H9 (cell line): ENCODE measurements at regions not wholly inside any gene's neighbourhood (a gene's known extent, or its start where the extent isn't known, plus 50 kb on each side); places are given as distances from the start of the nearest gene placed in this dataset.

Experiments used
- DNase-seq: peaks from one replicate; pipeline ENCODE4 v3.0.0-alpha.2; 2017
- H2AFZ ChIP-seq: one replicate; pipeline ENCODE4 v1.6.1; 2013; ENCODE audit warnings: mild to moderate bottlenecking, low read length, control low read depth, moderate library complexity
- H2AK5ac ChIP-seq: 2 replicates; pipeline ENCODE4 v1.6.1; 2013; ENCODE audit warnings: low read length, control low read depth, mixed read lengths; ENCODE audit not compliant: insufficient read length
- H2BK120ac ChIP-seq: one replicate; pipeline ENCODE4 v1.6.1; 2013; ENCODE audit warnings: low read depth, mild to moderate bottlenecking, low read length, control low read depth, inconsistent platforms; ENCODE audit not compliant: poor library complexity, severe bottlenecking
- H2BK12ac ChIP-seq: 2 replicates; pipeline ENCODE4 v1.6.1; 2013; ENCODE audit warnings: low read length, control low read depth, mixed read lengths, low read depth; ENCODE audit not compliant: insufficient read length
- H2BK15ac ChIP-seq: 2 replicates; pipeline ENCODE4 v1.6.1; 2013; ENCODE audit warnings: low read depth, low read length, control low read depth
- H2BK20ac ChIP-seq: one replicate; pipeline ENCODE4 v1.6.1; 2013; ENCODE audit warnings: low read depth, mild to moderate bottlenecking, low read length, control low read depth, inconsistent platforms; ENCODE audit not compliant: poor library complexity, severe bottlenecking
- H2BK5ac ChIP-seq: 2 replicates; pipeline ENCODE4 v1.6.1; 2013; ENCODE audit warnings: low read length, control low read depth, mixed read lengths; ENCODE audit not compliant: insufficient read length
- H3K14ac ChIP-seq: 2 replicates; pipeline ENCODE4 v1.6.1; 2013; ENCODE audit warnings: low read length, control low read depth; ENCODE audit not compliant: insufficient read depth
- H3K18ac ChIP-seq: 2 replicates; pipeline ENCODE4 v1.6.1; 2013; ENCODE audit warnings: low read depth, mild to moderate bottlenecking, mixed read lengths, low read length, control low read depth; ENCODE audit not compliant: insufficient read length
- H3K23ac ChIP-seq: 2 replicates; pipeline ENCODE4 v1.6.1; 2013; ENCODE audit warnings: low read length, control low read depth, mixed read lengths, low read depth; ENCODE audit not compliant: insufficient read length
- H3K23me2 ChIP-seq: 2 replicates; pipeline ENCODE4 v1.6.1; 2013; ENCODE audit warnings: low read depth, mild to moderate bottlenecking, mixed read lengths, low read length, control low read depth; ENCODE audit not compliant: insufficient read length, poor library complexity, severe bottlenecking
- H3K27ac ChIP-seq: 2 replicates; pipeline ENCODE4 v1.5.1; 2013; ENCODE audit warnings: low read length, control low read depth, mixed read lengths, low read depth; ENCODE audit not compliant: insufficient read length
- H3K27me3 ChIP-seq: 2 replicates; pipeline ENCODE4 v1.6.1; 2013; ENCODE audit warnings: low read length, control low read depth, inconsistent platforms; ENCODE audit not compliant: insufficient read depth
- H3K4ac ChIP-seq: 2 replicates; pipeline ENCODE4 v1.6.1; 2013; ENCODE audit warnings: low read depth, mild to moderate bottlenecking, control low read depth, inconsistent platforms, low read length, moderate library complexity
- H3K4me1 ChIP-seq: 2 replicates; pipeline ENCODE4 v1.6.1; 2013; ENCODE audit warnings: low read length, control low read depth, inconsistent platforms; ENCODE audit not compliant: insufficient read depth
- H3K4me2 ChIP-seq: 2 replicates; pipeline ENCODE4 v1.6.1; 2013; ENCODE audit warnings: low read length, control low read depth, mixed read lengths; ENCODE audit not compliant: insufficient read length, insufficient read depth
- H3K56ac ChIP-seq: 2 replicates; pipeline ENCODE4 v1.6.1; 2013; ENCODE audit warnings: low read depth, mild to moderate bottlenecking, mixed read lengths, low read length, control low read depth; ENCODE audit not compliant: insufficient read length
- H3K79me1 ChIP-seq: 2 replicates; pipeline ENCODE4 v1.6.1; 2013; ENCODE audit warnings: low read depth, mild to moderate bottlenecking, moderate library complexity, low read length, control low read depth, inconsistent platforms; ENCODE audit not compliant: insufficient read depth, poor library complexity, severe bottlenecking
- H3K79me2 ChIP-seq: 2 replicates; pipeline ENCODE4 v1.6.1; 2013; ENCODE audit warnings: low read length, control low read depth, inconsistent platforms; ENCODE audit not compliant: insufficient read depth
- H3K9ac ChIP-seq: 2 replicates; pipeline ENCODE4 v1.6.1; 2013; ENCODE audit warnings: low read length, control low read depth, mixed read lengths; ENCODE audit not compliant: insufficient read length; ENCODE audit errors: extremely low read depth
- H3K9me3 ChIP-seq: one replicate; pipeline ENCODE4 v1.6.1; 2013; ENCODE audit warnings: low read depth, low read length, inconsistent platforms; ENCODE audit not compliant: control insufficient read depth
- H3T11ph ChIP-seq: one replicate; pipeline ENCODE4 v1.6.1; 2013; ENCODE audit warnings: mild to moderate bottlenecking, low read length, control low read depth, inconsistent platforms
- H4K20me1 ChIP-seq: one replicate; pipeline ENCODE4 v1.6.1; 2013; ENCODE audit not compliant: control insufficient read depth, insufficient read length, insufficient read depth
- H4K5ac ChIP-seq: 2 replicates; pipeline ENCODE4 v1.6.1; 2013; ENCODE audit warnings: low read depth, mild to moderate bottlenecking, mixed read lengths, low read length, control low read depth; ENCODE audit not compliant: insufficient read length
- H4K8ac ChIP-seq: replicated peaks from 2 replicates; pipeline ENCODE4 v1.6.1; 2013; ENCODE audit warnings: low read length, control low read depth, mixed read lengths, low read depth; ENCODE audit not compliant: insufficient read length
- H4K91ac ChIP-seq: 2 replicates; pipeline ENCODE4 v1.6.1; 2013; ENCODE audit warnings: low read depth, mild to moderate bottlenecking, moderate library complexity, mixed read lengths, low read length, control low read depth; ENCODE audit not compliant: insufficient read length
- H3K27ac Mint-ChIP-seq, 3 experiments: 2 replicates in 2 of 3; 3 replicates in 1 of 3; pipeline ENCODE4 v1.8.0; 2020 to 2021; ENCODE audit warnings: mixed read lengths in 3 of 3, mild to moderate bottlenecking in 1 of 3, moderate library complexity in 1 of 3
- H3K27me3 Mint-ChIP-seq: 2 replicates; pipeline ENCODE4 v1.8.0; 2021; ENCODE audit warnings: low read depth, mild to moderate bottlenecking, moderate library complexity, mixed read lengths
- H3K36me3 Mint-ChIP-seq, 3 experiments: 2 replicates in 2 of 3; 3 replicates in 1 of 3; pipeline ENCODE4 v1.8.0; 2020 to 2021; ENCODE audit warnings: low read depth in 3 of 3, mixed read lengths in 3 of 3; ENCODE audit not compliant: insufficient read depth in 1 of 3
- H3K4me1 Mint-ChIP-seq, 2 experiments: 2 replicates each; pipeline ENCODE4 v1.8.0; 2020; ENCODE audit warnings: mixed read lengths in 2 of 2
- H3K4me3 Mint-ChIP-seq, 2 experiments: 2 replicates in 1 of 2; 3 replicates in 1 of 2; pipeline ENCODE4 v1.8.0; 2020 to 2021; ENCODE audit warnings: mild to moderate bottlenecking in 2 of 2, mixed read lengths in 2 of 2, moderate library complexity in 1 of 2
- H3K9me3 Mint-ChIP-seq, 2 experiments: 2 replicates in 1 of 2; 3 replicates in 1 of 2; pipeline ENCODE4 v1.8.0; 2020; ENCODE audit warnings: mild to moderate bottlenecking in 2 of 2, mixed read lengths in 2 of 2, moderate library complexity in 1 of 2
- CTCF ChIP-seq: fragments of 200-600 bp; sonication (generic); conservative IDR thresholded peaks from 3 replicates; pipeline ENCODE4 v1.8.0; 2021; ENCODE audit warnings: antibody characterized with exemption, mild to moderate bottlenecking
- WGBS: extraction: QIAGEN DNeasy Blood & Tissue Kit; methylation state at CpG from one replicate; pipeline ENCODE4 v1.1.7; 2013; ENCODE audit warnings: missing lambda C conversion rate, low lambda C conversion rate, mixed read lengths; ENCODE audit not compliant: insufficient read length; ENCODE audit errors: extremely low coverage; 5-methylcytosine and 5-hydroxymethylcytosine counted together

DNA sequence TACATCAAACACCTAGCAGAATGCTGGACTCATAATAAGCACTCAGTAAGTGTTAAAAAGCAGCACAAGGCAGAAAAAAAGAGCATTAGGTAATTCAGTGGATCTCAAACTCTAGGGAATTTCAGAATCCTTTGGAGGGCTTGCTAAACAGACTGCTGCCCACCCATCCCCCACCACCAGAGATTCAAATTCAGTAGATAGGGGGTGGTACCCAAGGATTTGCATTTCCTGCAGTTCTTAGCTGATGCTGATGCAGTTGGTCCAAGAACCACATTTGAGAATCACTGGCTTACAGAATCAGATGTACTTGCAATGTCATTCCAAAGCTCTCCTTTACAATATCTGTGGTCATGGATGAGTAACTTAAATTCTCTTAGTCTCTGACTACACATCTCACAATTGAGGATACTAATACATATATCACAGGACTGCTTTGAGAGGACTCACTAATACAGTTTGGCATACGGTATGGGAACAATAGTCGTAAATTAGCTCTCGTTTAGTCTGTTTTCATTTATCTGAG lies 664.5 kb downstream of the KCNA4 start:
- H3K23ac ChIP-seq, result no peak overlapping the region
- H2AFZ ChIP-seq, result no peak overlapping the region
- H4K8ac ChIP-seq, result no peak overlapping the region
- no peak overlapping the region for H3K27ac ChIP-seq
- no peak overlapping the region for H3T11ph ChIP-seq
- WGBS, result no CpG with 5 or more reads among the region's 3 CpGs
- no peak overlapping the region for H3K18ac ChIP-seq
- no peak overlapping the region for H2BK20ac ChIP-seq
- TF ChIP-seq CTCF, result no peak
- H3K14ac ChIP-seq, result no peak overlapping the region
- H3K56ac ChIP-seq, result no peak overlapping the region
- H3K4me3 Mint-ChIP-seq, result no peak overlapping the region
- H3K79me2 ChIP-seq, result no peaks in the 10 kb centered on the region
- H3K27me3 Mint-ChIP-seq, result peaks cover 4% of the 10 kb centered on the region; the same call in 1 of the 2 replicates
- H3K23me2 ChIP-seq, result no peaks in the 10 kb centered on the region
- no peaks in the 10 kb centered on the region for H4K20me1 ChIP-seq
- H3K4me1 Mint-ChIP-seq, result peaks cover 8 to 9% of the 10 kb centered on the region in 2 experiments
- no peak overlapping the region for H4K91ac ChIP-seq
- no peak overlapping the region for H2AK5ac ChIP-seq
- H2BK12ac ChIP-seq, result no peak overlapping the region
- peaks cover 3% of the 10 kb centered on the region; the same call in 1 of the 2 replicates for H3K4me1 ChIP-seq
- no peaks in the 10 kb centered on the region for H3K27me3 ChIP-seq
- no peaks in the 10 kb centered on the region; a peak in 1 of 7 replicates for H3K36me3 Mint-ChIP-seq
- H3K27ac Mint-ChIP-seq, result no peak overlapping the region
- H3K9me3 ChIP-seq, result no peaks in the 10 kb centered on the region
- no peak overlapping the region for H2BK15ac ChIP-seq
- H3K79me1 ChIP-seq, result no peaks in the 10 kb centered on the region
- no peak overlapping the region for H2BK5ac ChIP-seq
- no peak overlapping the region for H3K4ac ChIP-seq
- H2BK120ac ChIP-seq, result no peak overlapping the region
- H4K5ac ChIP-seq, result no peak overlapping the region
- H3K9me3 Mint-ChIP-seq, result peaks cover 0 to 7% of the 10 kb centered on the region in 2 experiments; a peak in 1 of 5 replicates
- H3K9ac ChIP-seq, result no peak overlapping the region
- DNase-seq, result peak; percentile 36
- peak overlapping the region; percentile 39 for H3K4me2 ChIP-seq
